ENCODE measurements at regions not wholly inside any gene's neighbourhood (a gene's known extent, or its start where the extent isn't known, plus 50 kb on each side); places are given as distances from the start of the nearest gene placed in this dataset.

- TF ChIP-seq, protein P1, sequence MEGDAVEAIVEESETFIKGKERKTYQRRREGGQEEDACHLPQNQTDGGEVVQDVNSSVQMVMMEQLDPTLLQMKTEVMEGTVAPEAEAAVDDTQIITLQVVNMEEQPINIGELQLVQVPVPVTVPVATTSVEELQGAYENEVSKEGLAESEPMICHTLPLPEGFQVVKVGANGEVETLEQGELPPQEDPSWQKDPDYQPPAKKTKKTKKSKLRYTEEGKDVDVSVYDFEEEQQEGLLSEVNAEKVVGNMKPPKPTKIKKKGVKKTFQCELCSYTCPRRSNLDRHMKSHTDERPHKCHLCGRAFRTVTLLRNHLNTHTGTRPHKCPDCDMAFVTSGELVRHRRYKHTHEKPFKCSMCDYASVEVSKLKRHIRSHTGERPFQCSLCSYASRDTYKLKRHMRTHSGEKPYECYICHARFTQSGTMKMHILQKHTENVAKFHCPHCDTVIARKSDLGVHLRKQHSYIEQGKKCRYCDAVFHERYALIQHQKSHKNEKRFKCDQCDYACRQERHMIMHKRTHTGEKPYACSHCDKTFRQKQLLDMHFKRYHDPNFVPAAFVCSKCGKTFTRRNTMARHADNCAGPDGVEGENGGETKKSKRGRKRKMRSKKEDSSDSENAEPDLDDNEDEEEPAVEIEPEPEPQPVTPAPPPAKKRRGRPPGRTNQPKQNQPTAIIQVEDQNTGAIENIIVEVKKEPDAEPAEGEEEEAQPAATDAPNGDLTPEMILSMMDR (IDR thresholded peaks at IDR 0.05; ENCODE audit: low read depth, low read length, poor library complexity, severe bottlenecking), result no peak
- TF ChIP-seq EZH2phosphoT487 (IDR thresholded peaks at IDR 0.05; ENCODE audit: borderline replicate concordance, low read length), result no peak
These were observed 113.5 kb upstream of the BTN3A2 start for GRCh38 chr6:26251354-26252076.
